ENCODE measurements at regions not wholly inside any gene's neighbourhood (a gene's known extent, or its start where the extent isn't known, plus 50 kb on each side); places are given as distances from the start of the nearest gene placed in this dataset.

GRCh38 chr4:119746951-119747350 is 118.3 kb upstream of the PDE5A start:
- TF ChIP-seq, protein P1, sequence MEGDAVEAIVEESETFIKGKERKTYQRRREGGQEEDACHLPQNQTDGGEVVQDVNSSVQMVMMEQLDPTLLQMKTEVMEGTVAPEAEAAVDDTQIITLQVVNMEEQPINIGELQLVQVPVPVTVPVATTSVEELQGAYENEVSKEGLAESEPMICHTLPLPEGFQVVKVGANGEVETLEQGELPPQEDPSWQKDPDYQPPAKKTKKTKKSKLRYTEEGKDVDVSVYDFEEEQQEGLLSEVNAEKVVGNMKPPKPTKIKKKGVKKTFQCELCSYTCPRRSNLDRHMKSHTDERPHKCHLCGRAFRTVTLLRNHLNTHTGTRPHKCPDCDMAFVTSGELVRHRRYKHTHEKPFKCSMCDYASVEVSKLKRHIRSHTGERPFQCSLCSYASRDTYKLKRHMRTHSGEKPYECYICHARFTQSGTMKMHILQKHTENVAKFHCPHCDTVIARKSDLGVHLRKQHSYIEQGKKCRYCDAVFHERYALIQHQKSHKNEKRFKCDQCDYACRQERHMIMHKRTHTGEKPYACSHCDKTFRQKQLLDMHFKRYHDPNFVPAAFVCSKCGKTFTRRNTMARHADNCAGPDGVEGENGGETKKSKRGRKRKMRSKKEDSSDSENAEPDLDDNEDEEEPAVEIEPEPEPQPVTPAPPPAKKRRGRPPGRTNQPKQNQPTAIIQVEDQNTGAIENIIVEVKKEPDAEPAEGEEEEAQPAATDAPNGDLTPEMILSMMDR (IDR thresholded peaks at IDR 0.05; ENCODE audit: low read depth, low read length, missing input control): no peak
- TF ChIP-seq TAF1 (conservative IDR thresholded peaks at IDR 0.05) (no peak), HNF4G (IDR thresholded peaks at IDR 0.05) (no peak), NR2F2 (IDR thresholded peaks at IDR 0.05) (no peak), YY1 (IDR thresholded peaks at IDR 0.05) (no peak), JUND (IDR thresholded peaks at IDR 0.05) (no peak), GABPA (IDR thresholded peaks at IDR 0.05 in 1 of 2, conservative IDR thresholded peaks at IDR 0.05 in 1 of 2) (no peak), FOXA1 (IDR thresholded peaks at IDR 0.05) (no peak), SP1 (IDR thresholded peaks at IDR 0.05) (no peak), EGR1 (IDR thresholded peaks at IDR 0.05; ENCODE audit: low read depth in 2 of 2) (no peak)
- TF ChIP-seq, protein P2, sequence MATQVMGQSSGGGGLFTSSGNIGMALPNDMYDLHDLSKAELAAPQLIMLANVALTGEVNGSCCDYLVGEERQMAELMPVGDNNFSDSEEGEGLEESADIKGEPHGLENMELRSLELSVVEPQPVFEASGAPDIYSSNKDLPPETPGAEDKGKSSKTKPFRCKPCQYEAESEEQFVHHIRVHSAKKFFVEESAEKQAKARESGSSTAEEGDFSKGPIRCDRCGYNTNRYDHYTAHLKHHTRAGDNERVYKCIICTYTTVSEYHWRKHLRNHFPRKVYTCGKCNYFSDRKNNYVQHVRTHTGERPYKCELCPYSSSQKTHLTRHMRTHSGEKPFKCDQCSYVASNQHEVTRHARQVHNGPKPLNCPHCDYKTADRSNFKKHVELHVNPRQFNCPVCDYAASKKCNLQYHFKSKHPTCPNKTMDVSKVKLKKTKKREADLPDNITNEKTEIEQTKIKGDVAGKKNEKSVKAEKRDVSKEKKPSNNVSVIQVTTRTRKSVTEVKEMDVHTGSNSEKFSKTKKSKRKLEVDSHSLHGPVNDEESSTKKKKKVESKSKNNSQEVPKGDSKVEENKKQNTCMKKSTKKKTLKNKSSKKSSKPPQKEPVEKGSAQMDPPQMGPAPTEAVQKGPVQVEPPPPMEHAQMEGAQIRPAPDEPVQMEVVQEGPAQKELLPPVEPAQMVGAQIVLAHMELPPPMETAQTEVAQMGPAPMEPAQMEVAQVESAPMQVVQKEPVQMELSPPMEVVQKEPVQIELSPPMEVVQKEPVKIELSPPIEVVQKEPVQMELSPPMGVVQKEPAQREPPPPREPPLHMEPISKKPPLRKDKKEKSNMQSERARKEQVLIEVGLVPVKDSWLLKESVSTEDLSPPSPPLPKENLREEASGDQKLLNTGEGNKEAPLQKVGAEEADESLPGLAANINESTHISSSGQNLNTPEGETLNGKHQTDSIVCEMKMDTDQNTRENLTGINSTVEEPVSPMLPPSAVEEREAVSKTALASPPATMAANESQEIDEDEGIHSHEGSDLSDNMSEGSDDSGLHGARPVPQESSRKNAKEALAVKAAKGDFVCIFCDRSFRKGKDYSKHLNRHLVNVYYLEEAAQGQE (IDR thresholded peaks at IDR 0.05): no peak
- TF ChIP-seq, protein P3, sequence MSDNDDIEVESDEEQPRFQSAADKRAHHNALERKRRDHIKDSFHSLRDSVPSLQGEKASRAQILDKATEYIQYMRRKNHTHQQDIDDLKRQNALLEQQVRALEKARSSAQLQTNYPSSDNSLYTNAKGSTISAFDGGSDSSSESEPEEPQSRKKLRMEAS (IDR thresholded peaks at IDR 0.05): no peak
- TF ChIP-seq, protein P4, sequence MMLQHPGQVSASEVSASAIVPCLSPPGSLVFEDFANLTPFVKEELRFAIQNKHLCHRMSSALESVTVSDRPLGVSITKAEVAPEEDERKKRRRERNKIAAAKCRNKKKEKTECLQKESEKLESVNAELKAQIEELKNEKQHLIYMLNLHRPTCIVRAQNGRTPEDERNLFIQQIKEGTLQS (IDR thresholded peaks at IDR 0.05): no peak
- TF ChIP-seq, protein P5, sequence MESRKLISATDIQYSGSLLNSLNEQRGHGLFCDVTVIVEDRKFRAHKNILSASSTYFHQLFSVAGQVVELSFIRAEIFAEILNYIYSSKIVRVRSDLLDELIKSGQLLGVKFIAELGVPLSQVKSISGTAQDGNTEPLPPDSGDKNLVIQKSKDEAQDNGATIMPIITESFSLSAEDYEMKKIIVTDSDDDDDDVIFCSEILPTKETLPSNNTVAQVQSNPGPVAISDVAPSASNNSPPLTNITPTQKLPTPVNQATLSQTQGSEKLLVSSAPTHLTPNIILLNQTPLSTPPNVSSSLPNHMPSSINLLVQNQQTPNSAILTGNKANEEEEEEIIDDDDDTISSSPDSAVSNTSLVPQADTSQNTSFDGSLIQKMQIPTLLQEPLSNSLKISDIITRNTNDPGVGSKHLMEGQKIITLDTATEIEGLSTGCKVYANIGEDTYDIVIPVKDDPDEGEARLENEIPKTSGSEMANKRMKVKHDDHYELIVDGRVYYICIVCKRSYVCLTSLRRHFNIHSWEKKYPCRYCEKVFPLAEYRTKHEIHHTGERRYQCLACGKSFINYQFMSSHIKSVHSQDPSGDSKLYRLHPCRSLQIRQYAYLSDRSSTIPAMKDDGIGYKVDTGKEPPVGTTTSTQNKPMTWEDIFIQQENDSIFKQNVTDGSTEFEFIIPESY (IDR thresholded peaks at IDR 0.05): no peak
